22Rv1 (cell line): ENCODE measurements at regions not wholly inside any gene's neighbourhood (a gene's known extent, or its start where the extent isn't known, plus 50 kb on each side); places are given as distances from the start of the nearest gene placed in this dataset.
"Not testable (repeated sequence)": the region's sequence is repeated elsewhere in the genome, so short reads cannot be mapped to it uniquely, and the experiment has no call there.

Source experiments
- H3K27ac ChIP-seq: fragments of 450-650 bp; 2 replicates; pipeline ENCODE4 v1.5.1; 2017
- CTCF ChIP-seq: fragments of 450-650 bp; IDR thresholded peaks from 2 replicates; pipeline ENCODE4 v1.5.1; 2017; ENCODE audit warnings: mild to moderate bottlenecking
- ZFX ChIP-seq: fragments of 450-650 bp; IDR thresholded peaks from 2 replicates; pipeline ENCODE4 v1.6.1; 2017; ENCODE audit warnings: antibody characterized with exemption, borderline replicate concordance

- H3K27ac ChIP-seq, result no peak overlapping the region
- TF ChIP-seq ZFX (no peak), CTCF (no peak)
Observed at GRCh38 chr13:54599413-54599812, 1570.8 kb downstream of the OLFM4 start.

DNA sequence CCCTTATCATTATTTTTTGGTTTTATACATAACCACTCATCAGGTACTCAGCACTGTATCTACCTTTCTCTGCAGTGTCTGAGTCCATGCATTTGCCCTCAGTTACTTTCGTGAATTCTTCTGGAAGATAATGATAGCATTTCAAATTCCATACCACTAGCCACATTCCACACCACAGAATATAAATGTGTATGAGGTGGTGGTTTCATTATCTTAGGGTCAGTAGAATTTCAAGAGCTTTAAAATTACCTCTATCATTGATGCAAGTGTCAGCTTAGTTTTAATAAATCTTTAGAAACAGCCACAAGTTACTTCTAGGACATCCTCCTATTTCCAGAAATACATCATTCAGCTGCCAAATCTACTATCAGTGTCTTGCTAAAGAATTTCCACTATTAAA lies 1578.3 kb downstream of the OLFM4 start:
- H3K27ac ChIP-seq, result no peak overlapping the region
- TF ChIP-seq CTCF (no peak), ZFX (no peak)

DNA sequence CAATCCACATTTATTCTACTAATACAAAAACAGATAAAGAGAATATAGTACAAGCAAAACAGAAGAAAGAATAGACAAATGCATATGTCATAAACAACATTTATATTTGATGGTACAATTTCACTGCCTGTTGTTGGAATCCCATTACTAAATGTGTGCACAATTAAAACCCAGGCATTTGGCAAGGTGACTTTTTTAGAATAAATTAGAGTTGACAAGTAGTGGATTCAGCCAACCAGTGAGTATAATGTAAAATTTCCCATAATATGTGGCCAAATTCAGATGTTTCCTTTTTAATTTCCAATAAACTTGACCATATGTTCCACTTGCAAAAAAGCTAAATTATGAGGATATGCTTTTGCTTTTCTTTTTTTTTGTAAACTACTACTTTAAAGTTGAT lies 1578.8 kb downstream of the OLFM4 start:
- TF ChIP-seq ZFX (no peak), CTCF (no peak)
- no peak overlapping the region for H3K27ac ChIP-seq

DNA sequence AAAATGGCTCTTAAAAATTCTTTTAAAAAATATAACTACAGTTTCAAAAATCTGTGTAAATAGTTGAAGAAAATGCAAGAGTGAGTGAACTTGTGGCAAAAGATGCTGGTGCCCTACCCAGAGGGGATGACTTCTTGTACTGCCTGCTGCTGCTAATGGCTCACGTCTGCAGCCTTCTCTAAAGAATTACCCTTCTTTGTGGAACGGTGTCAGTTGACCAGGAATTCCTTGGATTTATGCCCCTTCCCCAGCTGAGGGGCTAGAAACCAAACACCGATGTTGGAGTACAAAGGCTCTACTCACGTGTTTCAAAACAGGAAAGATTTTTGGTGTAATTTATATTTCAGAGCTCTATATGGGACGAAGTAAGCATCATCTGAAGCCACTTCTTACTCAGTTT lies 1582.8 kb downstream of the OLFM4 start:
- no peak overlapping the region for H3K27ac ChIP-seq
- TF ChIP-seq CTCF (no peak), ZFX (no peak)

DNA sequence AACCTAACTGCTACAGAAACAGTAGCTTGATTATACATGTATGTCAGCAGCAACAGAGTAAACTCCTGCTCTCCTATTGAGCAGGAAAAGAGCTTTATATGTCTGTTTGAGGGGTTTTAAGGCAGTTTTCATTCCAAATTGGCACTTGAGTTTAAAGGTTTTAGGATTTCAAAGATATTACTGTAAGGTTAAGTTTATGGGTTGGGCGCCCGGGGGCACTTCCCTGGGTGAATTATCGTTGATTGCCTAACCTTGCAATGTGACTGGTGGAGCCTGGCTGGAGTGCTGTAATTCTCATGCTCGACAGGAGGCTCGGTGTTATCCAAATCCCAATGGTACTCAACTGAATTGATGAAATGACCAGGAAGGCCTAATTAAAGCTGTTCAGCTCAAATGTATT lies 1586.1 kb downstream of the OLFM4 start:
- TF ChIP-seq CTCF (no peak), ZFX (no peak)
- H3K27ac ChIP-seq, result no peak overlapping the region

DNA sequence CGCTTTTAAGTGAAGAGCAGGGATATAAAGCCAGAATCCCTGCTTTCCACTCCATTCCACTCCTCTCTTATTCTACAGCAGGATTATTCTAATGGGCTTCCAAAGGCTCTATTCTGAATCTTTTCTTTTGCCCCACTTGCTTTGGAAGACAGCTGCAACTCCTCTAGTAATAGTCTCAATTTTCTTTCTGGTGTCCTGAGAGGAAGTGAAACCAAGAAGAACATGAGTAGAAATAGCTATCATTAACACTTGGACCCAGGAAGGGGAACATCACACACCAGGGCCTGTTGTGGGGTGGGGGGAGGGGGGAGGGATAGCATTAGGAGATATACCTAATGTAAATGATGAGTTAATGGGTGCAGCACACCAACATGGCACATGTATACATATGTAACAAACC lies 1597.9 kb downstream of the OLFM4 start:
- not testable (repeated sequence) for H3K27ac ChIP-seq

- no peak for TF ChIP-seq ZFX
- no peak for TF ChIP-seq CTCF
- H3K27ac ChIP-seq, result no peak overlapping the region
Observed at GRCh38 chr13:54627646-54628372, 1599.2 kb downstream of the OLFM4 start.

- no peak overlapping the region for H3K27ac ChIP-seq
- no peak for TF ChIP-seq CTCF
- TF ChIP-seq ZFX, result no peak
Observed at GRCh38 chr13:54628383-54628782, 1599.8 kb downstream of the OLFM4 start.
